Natural killer cell (primary cell): ENCODE measurements at regions not wholly inside any gene's neighbourhood (a gene's known extent, or its start where the extent isn't known, plus 50 kb on each side); places are given as distances from the start of the nearest gene placed in this dataset.
"Not testable (repeated sequence)": the region's sequence is repeated elsewhere in the genome, so short reads cannot be mapped to it uniquely, and the experiment has no call there.

Source experiments
- ATAC-seq, 3 donors: fragments of 150-1000 bp in 2 of 3; fragments of 200-7000 bp in 1 of 3; cut with Tn5 transposase; 1 replicate in 1 of 3; 2 replicates in 2 of 3; pipeline ENCODE4 v1.10.0; 2021; ENCODE audit warnings: mild to moderate bottlenecking in 2 of 3, moderate library complexity in 2 of 3
- DNase-seq, 2 donors: peaks; one replicate each; pipeline versions ENCODE4 v3.0.0 to v3.0.0-alpha.2; 2013 to 2021; ENCODE audit warnings: mixed read lengths in 1 of 2
- H3K27ac ChIP-seq: one replicate; pipeline ENCODE4 v1.5.1; 2013; ENCODE audit warnings: mild to moderate bottlenecking, low read length
- H3K27me3 ChIP-seq: one replicate; pipeline ENCODE4 v1.6.1; 2013; ENCODE audit warnings: low read length; ENCODE audit not compliant: control insufficient read depth, insufficient read depth
- H3K36me3 ChIP-seq: one replicate; pipeline ENCODE4 v1.6.1; 2013; ENCODE audit warnings: low read length; ENCODE audit not compliant: control insufficient read depth, insufficient read depth
- H3K4me1 ChIP-seq: one replicate; pipeline ENCODE4 v1.6.1; 2013; ENCODE audit warnings: low read length; ENCODE audit not compliant: control insufficient read depth, insufficient read depth
- H3K4me3 ChIP-seq: one replicate; pipeline ENCODE4 v1.5.1; 2013; ENCODE audit warnings: low read length
- H3K9me3 ChIP-seq: one replicate; pipeline ENCODE4 v1.6.1; 2013; ENCODE audit warnings: low read length; ENCODE audit not compliant: control insufficient read depth, insufficient read depth
- H3K27ac Mint-ChIP-seq, 2 donors: one replicate each; pipeline ENCODE4 v1.8.0; 2022; ENCODE audit warnings: mild to moderate bottlenecking in 2 of 2, mixed read lengths in 2 of 2, moderate library complexity in 1 of 2
- H3K27me3 Mint-ChIP-seq, 2 donors: one replicate each; pipeline ENCODE4 v1.8.0; 2022; ENCODE audit warnings: low read depth in 2 of 2, mixed read lengths in 2 of 2
- H3K36me3 Mint-ChIP-seq: one replicate; pipeline ENCODE4 v1.8.0; 2022; ENCODE audit warnings: mixed read lengths
- H3K4me1 Mint-ChIP-seq, 2 donors: one replicate each; pipeline ENCODE4 v1.8.0; 2022; ENCODE audit warnings: mixed read lengths in 2 of 2
- H3K4me3 Mint-ChIP-seq: one replicate; pipeline ENCODE4 v1.8.0; 2022; ENCODE audit warnings: mild to moderate bottlenecking, moderate library complexity, mixed read lengths
- H3K9me3 Mint-ChIP-seq, 2 donors: one replicate each; pipeline ENCODE4 v1.8.0; 2022; ENCODE audit warnings: mixed read lengths in 2 of 2
- WGBS: methylation state at CpG from one replicate; pipeline ENCODE4 v1.1.7; 2013; ENCODE audit warnings: missing lambda C conversion rate; ENCODE audit not compliant: insufficient coverage; 5-methylcytosine and 5-hydroxymethylcytosine counted together
- intact Hi-C: fragments of 100-400 bp; cut with micrococcal nuclease; formaldehyde crosslinking; loops from one replicate; pipeline ENCODE4 v1.14.2; 2022
- TF ChIP-seq, protein P1 (sequence below): fragments of 200-600 bp; IDR thresholded peaks from one replicate; pipeline ENCODE4 v1.8.0; 2022; ENCODE audit warnings: antibody characterized with exemption

DNA sequence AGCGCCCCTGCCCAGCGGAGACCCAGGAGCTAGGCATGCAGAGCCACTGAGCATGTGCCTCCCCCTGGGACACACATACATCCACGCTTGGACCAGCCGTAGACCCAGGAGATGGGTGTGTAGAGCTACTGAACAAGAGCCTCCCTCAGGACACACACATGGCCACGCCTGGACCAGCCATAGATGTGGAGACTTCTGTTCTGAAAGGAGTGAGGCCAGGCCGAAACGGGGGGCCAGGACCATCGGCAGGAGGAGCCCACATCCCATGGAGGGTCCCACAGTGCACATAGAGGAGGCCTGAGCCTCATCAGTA lies 340.4 kb downstream of the TCERG1L start:
- TF ChIP-seq, protein P1, sequence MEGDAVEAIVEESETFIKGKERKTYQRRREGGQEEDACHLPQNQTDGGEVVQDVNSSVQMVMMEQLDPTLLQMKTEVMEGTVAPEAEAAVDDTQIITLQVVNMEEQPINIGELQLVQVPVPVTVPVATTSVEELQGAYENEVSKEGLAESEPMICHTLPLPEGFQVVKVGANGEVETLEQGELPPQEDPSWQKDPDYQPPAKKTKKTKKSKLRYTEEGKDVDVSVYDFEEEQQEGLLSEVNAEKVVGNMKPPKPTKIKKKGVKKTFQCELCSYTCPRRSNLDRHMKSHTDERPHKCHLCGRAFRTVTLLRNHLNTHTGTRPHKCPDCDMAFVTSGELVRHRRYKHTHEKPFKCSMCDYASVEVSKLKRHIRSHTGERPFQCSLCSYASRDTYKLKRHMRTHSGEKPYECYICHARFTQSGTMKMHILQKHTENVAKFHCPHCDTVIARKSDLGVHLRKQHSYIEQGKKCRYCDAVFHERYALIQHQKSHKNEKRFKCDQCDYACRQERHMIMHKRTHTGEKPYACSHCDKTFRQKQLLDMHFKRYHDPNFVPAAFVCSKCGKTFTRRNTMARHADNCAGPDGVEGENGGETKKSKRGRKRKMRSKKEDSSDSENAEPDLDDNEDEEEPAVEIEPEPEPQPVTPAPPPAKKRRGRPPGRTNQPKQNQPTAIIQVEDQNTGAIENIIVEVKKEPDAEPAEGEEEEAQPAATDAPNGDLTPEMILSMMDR = no peak
- ATAC-seq (no peak), DNase-seq (no peak)
- intact Hi-C loops = no loop called here
- Mint-ChIP-seq H3K4me1 (no peaks in the 10 kb centered on the region), H3K27me3 (no peaks in the 10 kb centered on the region), H3K36me3 (no peaks in the 10 kb centered on the region), H3K4me3 (no peak overlapping the region), H3K9me3 (peaks cover 0 to under 1% of the 10 kb centered on the region in 2 donors), H3K27ac (no peak overlapping the region)
- Histone ChIP-seq H3K27ac (no peak overlapping the region), H3K36me3 (no peaks in the 10 kb centered on the region), H3K4me3 (no peak overlapping the region), H3K9me3 (no peaks in the 10 kb centered on the region), H3K4me1 (no peaks in the 10 kb centered on the region), H3K27me3 (no peaks in the 10 kb centered on the region)
- WGBS = 84% methylated on average over 7 of the region's 8 CpGs

DNA sequence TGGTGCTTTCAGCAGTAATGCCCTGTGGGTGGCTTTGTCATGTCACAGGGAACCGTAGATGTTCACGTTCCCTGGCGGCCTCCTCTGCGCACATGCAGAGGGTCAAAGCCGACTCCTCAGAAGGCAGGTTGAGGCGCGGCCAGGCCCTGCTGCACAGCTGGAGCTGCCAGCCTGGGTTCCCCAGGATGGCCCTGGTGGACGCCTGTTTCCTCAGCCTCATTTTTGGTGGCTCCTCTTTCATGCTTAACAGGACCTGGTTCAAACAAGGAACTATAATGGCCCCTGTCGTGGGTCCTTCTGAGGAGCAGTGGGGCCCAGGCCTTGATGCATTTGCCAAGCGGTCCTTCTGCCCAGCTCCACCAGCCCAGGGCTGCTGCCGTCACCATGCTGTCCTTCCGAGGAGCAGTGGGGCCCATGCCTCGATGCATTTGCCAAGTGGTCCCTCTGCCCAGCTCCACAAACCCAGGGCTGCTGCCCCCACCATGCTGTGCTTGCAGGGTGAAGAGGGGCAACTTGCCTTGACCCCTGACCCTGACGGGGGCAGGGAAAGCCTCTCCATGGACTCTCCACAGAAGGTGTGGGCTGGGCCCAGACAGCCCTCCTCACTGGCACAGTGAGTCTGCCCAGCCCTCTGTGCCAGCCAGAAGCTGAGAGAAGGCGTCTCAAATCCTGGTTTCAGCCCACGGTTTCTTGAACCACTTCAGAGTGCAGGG lies 338.2 kb downstream of the TCERG1L start:
- no peaks in the 10 kb centered on the region for H3K36me3 ChIP-seq
- intact Hi-C loops = no loop called here
- DNase-seq = no peak
- no peaks in the 10 kb centered on the region for H3K9me3 Mint-ChIP-seq
- H3K27ac Mint-ChIP-seq = no peak overlapping the region
- no peaks in the 10 kb centered on the region for H3K9me3 ChIP-seq
- ATAC-seq = no peak
- no peaks in the 10 kb centered on the region for H3K27me3 ChIP-seq
- H3K27me3 Mint-ChIP-seq = no peaks in the 10 kb centered on the region
- H3K4me3 Mint-ChIP-seq = no peak overlapping the region
- no peaks in the 10 kb centered on the region for H3K36me3 Mint-ChIP-seq
- H3K4me1 Mint-ChIP-seq = no peaks in the 10 kb centered on the region
- TF ChIP-seq, protein P1 = no peak
- no peak overlapping the region for H3K27ac ChIP-seq
- no peaks in the 10 kb centered on the region for H3K4me1 ChIP-seq
- H3K4me3 ChIP-seq = no peak overlapping the region
- 91% methylated on average over 16 of the region's 16 CpGs for WGBS

- H3K4me1 ChIP-seq = no peaks in the 10 kb centered on the region
- H3K27ac ChIP-seq = no peak overlapping the region
- no peaks in the 10 kb centered on the region for H3K36me3 Mint-ChIP-seq
- ATAC-seq (no peak), DNase-seq (no peak)
- H3K4me3 Mint-ChIP-seq = no peak overlapping the region
- TF ChIP-seq, protein P1 = no peak
- no peak overlapping the region for H3K27ac Mint-ChIP-seq
- H3K4me3 ChIP-seq = no peak overlapping the region
- no peaks in the 10 kb centered on the region for H3K4me1 Mint-ChIP-seq
- H3K27me3 Mint-ChIP-seq = no peaks in the 10 kb centered on the region
- no peaks in the 10 kb centered on the region for H3K9me3 ChIP-seq
- no peaks in the 10 kb centered on the region for H3K9me3 Mint-ChIP-seq
- WGBS = 94% methylated on average over 7 of the region's 8 CpGs
- intact Hi-C loops = no loop called here
- H3K36me3 ChIP-seq = no peaks in the 10 kb centered on the region
- H3K27me3 ChIP-seq = no peaks in the 10 kb centered on the region
Measured at GRCh38 chr10:130974166-130974565, 337.4 kb downstream of the TCERG1L start.

DNA sequence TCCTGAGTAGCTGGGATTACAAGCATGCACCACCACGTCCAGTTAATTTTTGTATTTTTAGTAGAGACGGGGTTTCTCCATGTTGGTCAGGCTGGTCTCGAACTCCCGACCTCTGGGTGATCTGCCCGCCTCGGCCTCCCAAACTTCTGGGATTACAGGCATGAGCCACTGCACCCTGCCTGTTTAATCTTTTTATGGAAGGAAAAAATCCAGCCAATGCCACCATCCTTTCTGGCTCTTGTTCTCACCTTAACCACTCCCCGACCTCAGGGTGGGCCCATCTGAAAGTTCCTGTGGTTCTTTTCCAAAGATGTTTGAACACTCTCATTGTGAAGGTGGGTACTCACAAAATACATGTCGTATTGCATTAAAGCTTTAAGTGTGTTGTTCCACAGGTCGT lies 336.2 kb downstream of the TCERG1L start:
- H3K27me3 Mint-ChIP-seq, DNase-seq, H3K4me3 Mint-ChIP-seq, H3K9me3 ChIP-seq, H3K4me1 Mint-ChIP-seq, H3K27me3 ChIP-seq, H3K36me3 ChIP-seq, ATAC-seq, H3K9me3 Mint-ChIP-seq, intact Hi-C loops, H3K4me3 ChIP-seq, H3K4me1 ChIP-seq, H3K36me3 Mint-ChIP-seq, H3K27ac Mint-ChIP-seq, H3K27ac ChIP-seq: not testable (repeated sequence)
- 90% methylated on average over 9 of the region's 9 CpGs for WGBS
